ENCODE measurements at regions not wholly inside any gene's neighbourhood (a gene's known extent, or its start where the extent isn't known, plus 50 kb on each side); places are given as distances from the start of the nearest gene placed in this dataset.
A peak's percentile ranks its signal among the peaks of the same experiment; 100 is the strongest.

DNA sequence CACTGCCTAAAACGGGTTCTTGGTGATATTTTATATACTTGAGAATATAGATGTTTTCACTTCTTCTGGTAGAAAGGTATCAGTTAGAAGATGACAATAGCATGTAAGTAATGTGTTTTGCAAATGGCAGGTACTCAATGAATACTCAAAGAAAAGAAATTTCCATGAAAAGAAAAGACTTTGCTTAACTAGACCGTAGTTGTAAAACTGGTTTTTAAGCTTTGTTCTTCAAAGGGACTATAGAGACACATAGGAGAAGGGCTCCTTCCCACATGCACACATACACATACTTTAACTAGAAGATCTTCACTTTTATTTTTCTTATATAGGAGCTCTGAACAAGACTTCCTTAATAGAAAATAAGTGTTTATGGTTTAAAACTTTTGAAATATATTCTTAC, 215.3 kb upstream of the RND3 start:
- no peak overlapping the region for H3K4me3 ChIP-seq
- H3K27ac ChIP-seq, result no peak overlapping the region
- TF ChIP-seq FOXP2 (optimal IDR thresholded peaks at IDR 0.05; ENCODE audit: control extremely low read depth, extremely low read length, insufficient read depth) (no peak), POLR2AphosphoS5 (IDR thresholded peaks at IDR 0.05; ENCODE audit: borderline replicate concordance, low read depth, low read length) (no peak), EZH2 (IDR thresholded peaks at IDR 0.05) (no peak)
- DNase-seq (ENCODE audit: low read depth, low spot score), result no peak
- no peak overlapping the region for H3K9ac ChIP-seq (ENCODE audit: insufficient read length)
- no peaks in the 10 kb centered on the region for H3K9me3 ChIP-seq (ENCODE audit: low read depth, low read length)
- H3K36me3 ChIP-seq (ENCODE audit: insufficient read depth, low read length), result no peaks in the 10 kb centered on the region

- Histone ChIP-seq H3K36me3 (ENCODE audit: insufficient read depth, low read length) (no peaks in the 10 kb centered on the region), H3K9ac (ENCODE audit: insufficient read length) (no peak overlapping the region), H3K4me3 (no peak overlapping the region), H3K9me3 (ENCODE audit: low read depth, low read length) (no peaks in the 10 kb centered on the region), H3K27ac (no peak overlapping the region)
- no peak for DNase-seq (ENCODE audit: low read depth, low spot score)
- TF ChIP-seq EZH2 (IDR thresholded peaks at IDR 0.05), result no peak
- no peak for TF ChIP-seq FOXP2 (optimal IDR thresholded peaks at IDR 0.05; ENCODE audit: control extremely low read depth, extremely low read length, insufficient read depth)
Observed at GRCh38 chr2:150700666-150701580, 213.5 kb upstream of the RND3 start.

DNA sequence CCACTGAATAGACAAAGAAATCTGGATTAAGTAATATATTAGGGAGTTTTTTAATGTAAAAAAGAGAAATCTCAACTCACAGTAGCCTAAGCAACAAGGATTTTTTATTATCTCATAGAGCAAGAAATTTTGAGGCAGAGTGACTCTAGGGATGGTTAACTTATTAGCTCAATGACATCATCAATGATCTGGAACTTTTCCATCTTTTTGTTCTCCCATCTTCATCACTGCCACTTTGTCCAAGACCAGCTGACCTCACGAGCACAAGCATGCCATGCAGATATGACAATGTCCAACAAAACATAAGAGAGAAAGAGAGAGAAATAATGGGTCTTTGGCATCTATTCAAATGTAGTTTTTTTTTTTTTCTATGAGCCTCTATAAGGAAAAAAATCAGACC, 211.8 kb upstream of the RND3 start:
- Histone ChIP-seq H3K9ac (ENCODE audit: insufficient read length) (no peak overlapping the region), H3K27ac (no peak overlapping the region), H3K4me3 (no peak overlapping the region), H3K36me3 (ENCODE audit: insufficient read depth, low read length) (no peaks in the 10 kb centered on the region), H3K9me3 (ENCODE audit: low read depth, low read length) (no peaks in the 10 kb centered on the region)
- DNase-seq (ENCODE audit: low read depth, low spot score), result no peak
- TF ChIP-seq FOXP2 (optimal IDR thresholded peaks at IDR 0.05; ENCODE audit: control extremely low read depth, extremely low read length, insufficient read depth), result no peak
- no peak for TF ChIP-seq EZH2 (IDR thresholded peaks at IDR 0.05)
- no peak for TF ChIP-seq POLR2AphosphoS5 (IDR thresholded peaks at IDR 0.05; ENCODE audit: borderline replicate concordance, low read depth, low read length)

DNA sequence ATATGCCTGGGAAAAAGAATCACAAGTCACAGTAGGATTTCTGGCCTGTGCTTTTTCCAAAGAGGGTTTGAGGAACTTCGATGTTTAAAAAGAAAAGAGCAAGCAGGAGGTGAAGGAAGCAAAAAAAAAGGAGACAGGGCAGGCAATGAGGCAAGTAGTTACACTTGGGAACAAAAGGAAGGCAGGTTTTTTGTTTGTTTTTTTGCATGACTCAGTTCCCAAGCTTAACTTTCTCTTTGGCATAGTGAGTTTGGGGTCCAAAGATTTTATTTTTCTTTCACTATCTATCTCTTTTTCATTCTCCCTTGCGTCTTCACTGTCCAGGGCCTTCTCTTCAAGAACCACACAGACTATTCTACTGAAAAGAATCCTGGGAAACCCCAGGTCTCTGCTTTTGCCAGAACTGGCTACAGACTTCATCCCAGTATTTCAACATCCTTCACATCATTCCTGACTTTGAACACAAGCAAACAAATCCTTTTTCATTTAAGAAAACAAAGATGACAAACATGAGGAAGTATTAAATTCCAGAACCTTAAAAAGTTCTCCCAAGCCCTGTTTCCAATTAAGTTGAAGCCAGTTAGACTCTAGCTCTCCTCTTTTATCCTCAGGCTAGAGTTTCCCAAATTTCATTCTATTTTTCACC, 210.7 kb upstream of the RND3 start:
- Histone ChIP-seq H3K27ac (peak overlapping the region; percentile 55), H3K9me3 (ENCODE audit: low read depth, low read length) (no peaks in the 10 kb centered on the region), H3K9ac (ENCODE audit: insufficient read length) (no peak overlapping the region), H3K4me3 (no peak overlapping the region), H3K36me3 (ENCODE audit: insufficient read depth, low read length) (no peaks in the 10 kb centered on the region)
- TF ChIP-seq FOXP2 (optimal IDR thresholded peaks at IDR 0.05; ENCODE audit: control extremely low read depth, extremely low read length, insufficient read depth), result no peak
- no peak for TF ChIP-seq POLR2AphosphoS5 (IDR thresholded peaks at IDR 0.05; ENCODE audit: borderline replicate concordance, low read depth, low read length)
- TF ChIP-seq EZH2 (IDR thresholded peaks at IDR 0.05), result no peak
- peak; percentile 35 for DNase-seq (ENCODE audit: low read depth, low spot score)

DNA sequence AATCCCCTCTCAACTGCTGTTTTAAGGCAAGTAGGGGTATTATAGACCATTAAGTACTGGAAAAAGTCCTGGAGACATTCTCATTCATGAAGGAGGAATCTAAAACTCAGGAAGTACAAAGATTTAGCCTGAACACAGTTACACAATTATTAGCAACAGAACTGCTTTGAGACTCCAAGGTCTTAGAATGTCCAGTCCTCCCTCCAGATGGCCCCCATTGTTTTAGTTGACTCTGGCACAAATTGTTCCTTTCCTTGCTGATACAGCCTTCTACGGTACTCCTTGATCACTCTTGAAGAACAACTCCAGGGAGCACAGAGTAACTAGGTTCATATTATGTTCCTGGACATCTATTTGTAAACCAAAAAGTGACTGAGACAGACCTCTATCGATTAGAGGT, 210.1 kb upstream of the RND3 start:
- H3K4me3 ChIP-seq, result no peak overlapping the region
- H3K27ac ChIP-seq, result peak overlapping the region; percentile 55; the same call in 1 of the 2 replicates
- no peaks in the 10 kb centered on the region for H3K36me3 ChIP-seq (ENCODE audit: insufficient read depth, low read length)
- no peak for DNase-seq (ENCODE audit: low read depth, low spot score)
- no peak for TF ChIP-seq POLR2AphosphoS5 (IDR thresholded peaks at IDR 0.05; ENCODE audit: borderline replicate concordance, low read depth, low read length)
- no peak for TF ChIP-seq EZH2 (IDR thresholded peaks at IDR 0.05)
- TF ChIP-seq FOXP2 (optimal IDR thresholded peaks at IDR 0.05; ENCODE audit: control extremely low read depth, extremely low read length, insufficient read depth), result no peak
- no peaks in the 10 kb centered on the region for H3K9me3 ChIP-seq (ENCODE audit: low read depth, low read length)
- no peak overlapping the region for H3K9ac ChIP-seq (ENCODE audit: insufficient read length)

DNA sequence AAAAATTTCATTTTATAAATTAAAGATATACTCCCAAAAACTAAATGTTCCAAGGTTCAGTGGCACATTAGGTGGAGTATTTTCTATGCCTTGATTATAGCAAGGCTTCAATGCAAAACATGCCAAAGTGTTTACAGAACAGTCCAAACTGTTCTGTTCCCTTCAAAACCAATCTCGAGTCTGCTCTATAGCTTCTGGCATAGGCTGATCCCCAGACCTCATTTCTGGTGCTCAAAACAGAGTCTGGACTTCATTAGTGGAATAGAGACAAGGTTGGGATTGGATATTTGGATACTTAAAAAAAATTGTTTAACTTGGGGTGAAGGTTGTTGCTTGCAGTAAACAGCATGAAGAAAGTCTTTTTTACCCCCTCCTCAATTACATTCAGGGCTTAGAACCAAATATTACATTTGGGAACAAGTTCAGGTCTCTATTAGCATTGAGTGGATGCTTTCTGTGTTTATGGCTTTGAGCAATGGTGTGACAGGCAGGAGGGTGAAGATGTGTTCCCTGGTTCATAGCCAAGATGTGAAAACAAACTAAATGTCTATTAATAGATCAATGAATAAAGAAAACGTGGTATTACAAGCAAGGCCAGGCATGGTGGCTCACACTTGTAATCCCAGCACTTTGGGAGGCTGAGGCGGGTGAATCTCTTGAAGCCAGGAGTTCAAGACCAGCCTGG, 208.1 kb upstream of the RND3 start:
- H3K9ac ChIP-seq (ENCODE audit: insufficient read length), result no peak overlapping the region
- DNase-seq (ENCODE audit: low read depth, low spot score), result no peak

GRCh38 chr2:150693556-150693955, 206.1 kb upstream of the RND3 start:
- no peaks in the 10 kb centered on the region for H3K9me3 ChIP-seq (ENCODE audit: low read depth, low read length)
- no peak overlapping the region for H3K27ac ChIP-seq
- H3K9ac ChIP-seq (ENCODE audit: insufficient read length), result no peak overlapping the region
- no peak for DNase-seq (ENCODE audit: low read depth, low spot score)
- no peaks in the 10 kb centered on the region for H3K36me3 ChIP-seq (ENCODE audit: insufficient read depth, low read length)
- TF ChIP-seq POLR2AphosphoS5 (IDR thresholded peaks at IDR 0.05; ENCODE audit: borderline replicate concordance, low read depth, low read length) (no peak), EZH2 (IDR thresholded peaks at IDR 0.05) (no peak), FOXP2 (optimal IDR thresholded peaks at IDR 0.05; ENCODE audit: control extremely low read depth, extremely low read length, insufficient read depth) (no peak)
- no peak overlapping the region for H3K4me3 ChIP-seq

More for the DNA sequence above, 208.1 kb upstream of the RND3 start:
- H3K4me3 ChIP-seq, result no peak overlapping the region
- H3K9me3 ChIP-seq (ENCODE audit: low read depth, low read length), result no peaks in the 10 kb centered on the region
- no peak overlapping the region for H3K27ac ChIP-seq
- H3K36me3 ChIP-seq (ENCODE audit: insufficient read depth, low read length), result no peaks in the 10 kb centered on the region
- TF ChIP-seq EZH2 (IDR thresholded peaks at IDR 0.05) (no peak), POLR2AphosphoS5 (IDR thresholded peaks at IDR 0.05; ENCODE audit: borderline replicate concordance, low read depth, low read length) (no peak), FOXP2 (optimal IDR thresholded peaks at IDR 0.05; ENCODE audit: control extremely low read depth, extremely low read length, insufficient read depth) (no peak)

DNA sequence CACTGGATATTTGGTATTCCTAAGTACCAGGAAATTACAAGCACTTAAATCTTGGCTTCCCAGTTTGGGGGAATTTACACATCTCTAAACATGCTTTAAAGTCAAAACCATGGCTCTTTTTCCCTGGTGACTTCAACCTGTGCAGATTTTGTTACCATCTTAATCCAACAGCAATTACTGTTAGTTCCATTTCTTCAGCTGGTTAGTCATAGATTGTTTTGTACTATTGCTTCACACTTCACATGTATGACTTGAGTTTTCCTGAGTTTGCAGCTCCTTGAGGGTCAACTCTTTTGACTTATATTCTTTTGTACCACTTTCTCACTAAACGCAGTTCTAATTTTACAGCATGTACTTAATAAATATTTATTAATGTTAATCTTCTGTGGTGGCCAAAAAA, 203.4 kb upstream of the RND3 start:
- no peaks in the 10 kb centered on the region for H3K36me3 ChIP-seq (ENCODE audit: insufficient read depth, low read length)
- DNase-seq (ENCODE audit: low read depth, low spot score), result no peak
- no peak overlapping the region for H3K4me3 ChIP-seq
- no peak overlapping the region for H3K9ac ChIP-seq (ENCODE audit: insufficient read length)
- H3K27ac ChIP-seq, result 0 out of 2 replicates have a peak overlapping the region, but pooled peaks have one; percentile 7
- TF ChIP-seq POLR2AphosphoS5 (IDR thresholded peaks at IDR 0.05; ENCODE audit: borderline replicate concordance, low read depth, low read length), result no peak
- TF ChIP-seq EZH2 (IDR thresholded peaks at IDR 0.05), result no peak
- no peak for TF ChIP-seq FOXP2 (optimal IDR thresholded peaks at IDR 0.05; ENCODE audit: control extremely low read depth, extremely low read length, insufficient read depth)
- no peaks in the 10 kb centered on the region for H3K9me3 ChIP-seq (ENCODE audit: low read depth, low read length)
